ENCODE measurements at regions not wholly inside any gene's neighbourhood (a gene's known extent, or its start where the extent isn't known, plus 50 kb on each side); places are given as distances from the start of the nearest gene placed in this dataset.

GRCh38 chr9:32704343-32704742 lies 68.9 kb upstream of the TAF1L start:
- TF ChIP-seq, protein P1, sequence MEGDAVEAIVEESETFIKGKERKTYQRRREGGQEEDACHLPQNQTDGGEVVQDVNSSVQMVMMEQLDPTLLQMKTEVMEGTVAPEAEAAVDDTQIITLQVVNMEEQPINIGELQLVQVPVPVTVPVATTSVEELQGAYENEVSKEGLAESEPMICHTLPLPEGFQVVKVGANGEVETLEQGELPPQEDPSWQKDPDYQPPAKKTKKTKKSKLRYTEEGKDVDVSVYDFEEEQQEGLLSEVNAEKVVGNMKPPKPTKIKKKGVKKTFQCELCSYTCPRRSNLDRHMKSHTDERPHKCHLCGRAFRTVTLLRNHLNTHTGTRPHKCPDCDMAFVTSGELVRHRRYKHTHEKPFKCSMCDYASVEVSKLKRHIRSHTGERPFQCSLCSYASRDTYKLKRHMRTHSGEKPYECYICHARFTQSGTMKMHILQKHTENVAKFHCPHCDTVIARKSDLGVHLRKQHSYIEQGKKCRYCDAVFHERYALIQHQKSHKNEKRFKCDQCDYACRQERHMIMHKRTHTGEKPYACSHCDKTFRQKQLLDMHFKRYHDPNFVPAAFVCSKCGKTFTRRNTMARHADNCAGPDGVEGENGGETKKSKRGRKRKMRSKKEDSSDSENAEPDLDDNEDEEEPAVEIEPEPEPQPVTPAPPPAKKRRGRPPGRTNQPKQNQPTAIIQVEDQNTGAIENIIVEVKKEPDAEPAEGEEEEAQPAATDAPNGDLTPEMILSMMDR (conservative IDR thresholded peaks at IDR 0.05 in 1 of 2, IDR thresholded peaks at IDR 0.05 in 1 of 2; ENCODE audit: extremely low read depth in 1 of 2, insufficient read depth in 1 of 2, low read depth in 1 of 2, low read length in 2 of 2), result no peak
- TF ChIP-seq EZH2 (IDR thresholded peaks at IDR 0.05; ENCODE audit: borderline replicate concordance, low read length), result no peak
